ENCODE measurements at regions not wholly inside any gene's neighbourhood (a gene's known extent, or its start where the extent isn't known, plus 50 kb on each side); places are given as distances from the start of the nearest gene placed in this dataset.
"Not testable (repeated sequence)": the region's sequence is repeated elsewhere in the genome, so short reads cannot be mapped to it uniquely, and the experiment has no call there.

DNA sequence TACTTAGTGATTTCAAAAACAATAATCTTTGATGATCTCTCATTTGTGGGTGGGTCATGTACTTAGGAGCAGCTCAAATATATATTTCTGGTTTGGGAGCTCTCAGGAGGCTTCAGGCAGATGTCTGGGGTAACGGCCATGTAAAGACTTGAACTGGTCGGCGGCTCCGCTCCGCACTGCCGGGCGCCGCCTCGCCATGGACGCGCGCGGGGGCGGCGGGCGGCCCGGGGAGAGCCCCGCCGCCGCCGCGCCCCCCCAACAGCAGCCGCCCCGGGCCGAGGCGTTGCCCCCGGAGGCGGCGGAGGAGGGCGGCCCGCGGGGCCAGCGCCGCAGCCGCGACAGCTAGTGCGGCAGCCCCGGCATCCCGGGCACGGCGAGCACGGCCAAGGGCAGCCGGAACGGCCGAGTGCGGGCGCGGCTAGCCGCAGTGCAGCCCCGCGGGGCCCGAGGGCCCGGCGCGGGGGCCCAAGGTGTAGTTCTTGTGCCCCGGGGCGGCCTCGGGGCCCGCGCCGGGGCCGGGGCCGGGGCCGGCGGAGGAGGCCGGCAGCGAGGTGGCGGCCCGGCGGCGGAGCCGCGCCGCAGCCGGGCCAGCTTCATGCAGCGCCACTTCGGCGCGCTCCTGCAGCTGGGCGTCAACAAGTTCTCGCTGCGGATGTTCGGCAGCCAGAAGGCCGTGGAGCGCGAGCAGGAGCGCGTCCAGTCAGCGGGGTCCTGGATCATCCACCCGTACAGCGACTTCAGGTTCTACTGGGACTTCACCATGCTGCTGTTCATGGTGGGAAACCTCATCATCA lies 88.1 kb downstream of the GOLGA8T start:
- H3K36me3 ChIP-seq (ENCODE audit: insufficient read depth, low read length); H3K4me3 Mint-ChIP-seq (ENCODE audit: unreplicated experiment); H3K27me3 ChIP-seq (ENCODE audit: insufficient read depth, low read length); H3K36me3 Mint-ChIP-seq (ENCODE audit: low read depth, unreplicated experiment); H3K27me3 Mint-ChIP-seq (ENCODE audit: low read depth, unreplicated experiment); H3K9me3 Mint-ChIP-seq (ENCODE audit: unreplicated experiment); H3K4me2 ChIP-seq (ENCODE audit: low read length); H3K4me1 Mint-ChIP-seq (ENCODE audit: low read depth, unreplicated experiment); H3K9me3 ChIP-seq (ENCODE audit: insufficient read depth, low read depth, low read length); H3K27ac Mint-ChIP-seq (ENCODE audit: unreplicated experiment); H3K9ac ChIP-seq (ENCODE audit: low read length); H2AFZ ChIP-seq (ENCODE audit: low read depth, low read length); H3K4me1 ChIP-seq (ENCODE audit: insufficient read depth, low read length); H3K4me3 ChIP-seq (ENCODE audit: insufficient read depth, low read depth, low read length); H3K79me2 ChIP-seq (ENCODE audit: insufficient read depth, low read length); FAIRE-seq; H3K27ac ChIP-seq (ENCODE audit: low read depth, low read length); DNase-seq (ENCODE audit: low read depth); H4K20me1 ChIP-seq (ENCODE audit: insufficient read depth, low read length): not testable (repeated sequence)

DNA sequence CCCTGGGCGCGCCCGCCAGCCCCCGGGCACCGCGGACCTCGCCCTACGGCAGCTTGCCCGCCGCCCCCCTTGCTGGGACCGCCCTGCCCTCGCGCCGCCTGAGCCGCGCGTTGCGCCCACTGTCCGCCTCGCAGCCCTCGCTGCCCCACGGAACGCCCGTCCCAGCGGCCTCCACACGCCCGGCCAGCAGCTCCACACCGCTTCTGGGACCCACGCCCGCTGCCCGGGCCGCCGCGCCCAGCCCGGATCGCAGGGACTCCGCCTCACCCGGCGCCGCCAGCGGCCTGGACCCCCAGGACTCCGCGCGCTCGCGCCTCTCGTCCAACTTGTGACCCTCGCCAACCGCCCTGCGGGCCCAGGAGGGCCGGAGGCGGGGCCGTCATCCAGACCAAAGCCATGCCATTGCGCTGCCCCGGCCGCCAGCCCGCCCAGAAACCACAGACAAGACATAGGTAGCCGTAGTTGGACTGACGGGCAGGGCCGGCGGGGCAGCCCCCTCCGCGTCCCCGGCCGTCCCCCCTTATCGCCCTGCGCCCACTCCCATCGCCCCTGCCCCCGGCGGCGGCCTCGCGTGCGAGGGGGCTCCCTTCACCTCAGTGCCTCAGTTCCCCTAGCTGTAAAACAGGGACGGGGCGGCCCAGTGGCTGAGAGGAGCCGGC lies 90.5 kb downstream of the GOLGA8T start:
- H3K36me3 ChIP-seq (ENCODE audit: insufficient read depth, low read length); H3K27me3 Mint-ChIP-seq (ENCODE audit: low read depth, unreplicated experiment); H2AFZ ChIP-seq (ENCODE audit: low read depth, low read length); H3K4me3 ChIP-seq (ENCODE audit: insufficient read depth, low read depth, low read length); H3K4me3 Mint-ChIP-seq (ENCODE audit: unreplicated experiment); H3K36me3 Mint-ChIP-seq (ENCODE audit: low read depth, unreplicated experiment); H3K79me2 ChIP-seq (ENCODE audit: insufficient read depth, low read length); H3K4me2 ChIP-seq (ENCODE audit: low read length); H3K9me3 Mint-ChIP-seq (ENCODE audit: unreplicated experiment); H3K27me3 ChIP-seq (ENCODE audit: insufficient read depth, low read length); H4K20me1 ChIP-seq (ENCODE audit: insufficient read depth, low read length); DNase-seq (ENCODE audit: low read depth); H3K4me1 Mint-ChIP-seq (ENCODE audit: low read depth, unreplicated experiment); FAIRE-seq; H3K9ac ChIP-seq (ENCODE audit: low read length); H3K27ac Mint-ChIP-seq (ENCODE audit: unreplicated experiment); H3K9me3 ChIP-seq (ENCODE audit: insufficient read depth, low read depth, low read length); H3K4me1 ChIP-seq (ENCODE audit: insufficient read depth, low read length); H3K27ac ChIP-seq (ENCODE audit: low read depth, low read length): not testable (repeated sequence)

DNA sequence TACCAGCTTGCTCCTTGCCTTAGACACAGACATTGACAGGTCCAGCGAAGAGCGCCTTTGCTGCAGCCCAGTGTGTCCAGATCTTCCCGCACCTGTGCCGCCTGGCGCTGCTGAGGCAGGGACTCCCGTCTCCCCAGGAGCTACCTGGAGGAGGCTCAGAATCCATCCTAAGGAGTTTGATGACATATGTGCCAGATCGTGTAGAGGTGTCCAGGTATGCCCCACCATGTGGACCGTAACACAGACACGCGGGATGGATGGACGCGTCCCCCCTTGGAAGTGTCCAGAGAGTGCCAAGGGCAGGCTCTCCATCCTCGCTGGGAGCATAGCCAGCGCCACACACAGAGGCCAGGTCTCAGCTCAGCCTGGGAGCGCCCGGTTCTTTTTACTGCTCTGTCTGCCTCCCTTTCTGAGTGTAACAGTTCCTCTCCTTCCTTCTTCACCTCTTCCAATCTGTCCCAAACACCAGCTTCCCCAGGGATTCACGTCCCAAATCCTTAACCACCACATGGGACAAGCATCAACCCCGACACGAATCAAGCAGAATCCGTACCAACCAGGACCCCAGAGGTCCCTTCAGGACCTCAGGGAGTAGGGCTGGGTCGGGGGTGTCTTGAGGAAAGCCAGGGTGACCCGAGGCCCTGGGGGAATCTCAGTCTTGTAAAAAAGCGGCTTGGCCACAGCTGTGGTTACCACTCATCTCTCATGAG lies 126.7 kb downstream of the GOLGA8T start:
- H4K20me1 ChIP-seq (ENCODE audit: insufficient read depth, low read length); H2AFZ ChIP-seq (ENCODE audit: low read depth, low read length); H3K4me1 Mint-ChIP-seq (ENCODE audit: low read depth, unreplicated experiment); H3K4me2 ChIP-seq (ENCODE audit: low read length); H3K4me3 ChIP-seq (ENCODE audit: insufficient read depth, low read depth, low read length); H3K9ac ChIP-seq (ENCODE audit: low read length); H3K36me3 ChIP-seq (ENCODE audit: insufficient read depth, low read length); H3K27me3 ChIP-seq (ENCODE audit: insufficient read depth, low read length); H3K79me2 ChIP-seq (ENCODE audit: insufficient read depth, low read length); H3K4me1 ChIP-seq (ENCODE audit: insufficient read depth, low read length); H3K27ac Mint-ChIP-seq (ENCODE audit: unreplicated experiment); DNase-seq (ENCODE audit: low read depth); H3K9me3 ChIP-seq (ENCODE audit: insufficient read depth, low read depth, low read length); H3K27me3 Mint-ChIP-seq (ENCODE audit: low read depth, unreplicated experiment); H3K4me3 Mint-ChIP-seq (ENCODE audit: unreplicated experiment); H3K9me3 Mint-ChIP-seq (ENCODE audit: unreplicated experiment); H3K27ac ChIP-seq (ENCODE audit: low read depth, low read length); H3K36me3 Mint-ChIP-seq (ENCODE audit: low read depth, unreplicated experiment); FAIRE-seq: not testable (repeated sequence)

DNA sequence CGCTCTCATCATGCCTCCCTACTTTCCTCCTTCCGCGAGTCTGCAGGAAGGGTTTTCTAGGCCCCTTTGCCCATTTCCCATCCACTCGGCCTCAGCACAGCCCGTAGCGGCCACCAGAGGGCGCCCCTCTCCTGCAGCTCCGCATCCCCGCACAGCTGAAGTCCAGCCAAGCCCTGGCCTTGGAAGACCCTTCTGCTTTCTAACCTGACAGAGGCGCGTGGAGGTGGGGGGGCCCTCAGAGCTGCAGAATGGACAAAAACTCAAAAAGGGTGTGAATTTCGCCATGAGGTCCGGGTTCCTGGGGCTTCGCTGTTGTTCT lies 127.2 kb downstream of the GOLGA8T start:
- H3K4me2 ChIP-seq (ENCODE audit: low read length); H3K9me3 Mint-ChIP-seq (ENCODE audit: unreplicated experiment); H3K27me3 Mint-ChIP-seq (ENCODE audit: low read depth, unreplicated experiment); H3K9me3 ChIP-seq (ENCODE audit: insufficient read depth, low read depth, low read length); H3K36me3 Mint-ChIP-seq (ENCODE audit: low read depth, unreplicated experiment); H3K27ac ChIP-seq (ENCODE audit: low read depth, low read length); DNase-seq (ENCODE audit: low read depth); H3K4me3 Mint-ChIP-seq (ENCODE audit: unreplicated experiment); H3K4me1 ChIP-seq (ENCODE audit: insufficient read depth, low read length); H3K4me3 ChIP-seq (ENCODE audit: insufficient read depth, low read depth, low read length); FAIRE-seq; H2AFZ ChIP-seq (ENCODE audit: low read depth, low read length); H3K4me1 Mint-ChIP-seq (ENCODE audit: low read depth, unreplicated experiment); H3K36me3 ChIP-seq (ENCODE audit: insufficient read depth, low read length); H3K27me3 ChIP-seq (ENCODE audit: insufficient read depth, low read length); H3K79me2 ChIP-seq (ENCODE audit: insufficient read depth, low read length); H3K9ac ChIP-seq (ENCODE audit: low read length); H4K20me1 ChIP-seq (ENCODE audit: insufficient read depth, low read length); H3K27ac Mint-ChIP-seq (ENCODE audit: unreplicated experiment): not testable (repeated sequence)

DNA sequence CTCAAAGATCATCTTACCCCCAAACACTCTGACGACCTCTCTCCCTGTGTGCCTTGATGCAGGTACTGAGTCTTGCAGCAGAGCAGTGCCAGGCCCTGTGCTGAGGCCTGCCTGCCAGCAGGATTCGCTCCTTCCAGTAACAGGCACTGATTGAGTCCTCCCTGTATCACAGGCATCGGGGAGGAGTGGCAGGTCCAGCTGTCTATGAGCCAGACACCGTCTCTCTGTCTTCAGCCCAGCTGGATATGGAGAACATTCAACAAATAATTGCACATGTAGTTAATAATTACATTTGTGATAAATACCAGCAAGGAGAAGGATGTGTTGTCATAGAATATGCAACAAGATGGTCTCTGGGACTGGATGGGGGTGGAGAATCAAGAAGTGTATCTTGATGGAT lies 129.1 kb downstream of the GOLGA8T start:
- not testable (repeated sequence) for H3K36me3 ChIP-seq (ENCODE audit: insufficient read depth, low read length); H3K9me3 Mint-ChIP-seq (ENCODE audit: unreplicated experiment); H3K27ac ChIP-seq (ENCODE audit: low read depth, low read length); H3K9me3 ChIP-seq (ENCODE audit: insufficient read depth, low read depth, low read length); H3K36me3 Mint-ChIP-seq (ENCODE audit: low read depth, unreplicated experiment); FAIRE-seq; H3K4me1 ChIP-seq (ENCODE audit: insufficient read depth, low read length); H2AFZ ChIP-seq (ENCODE audit: low read depth, low read length); H3K27me3 Mint-ChIP-seq (ENCODE audit: low read depth, unreplicated experiment); H3K27me3 ChIP-seq (ENCODE audit: insufficient read depth, low read length); H3K79me2 ChIP-seq (ENCODE audit: insufficient read depth, low read length); H3K27ac Mint-ChIP-seq (ENCODE audit: unreplicated experiment); H3K9ac ChIP-seq (ENCODE audit: low read length); H4K20me1 ChIP-seq (ENCODE audit: insufficient read depth, low read length); H3K4me3 Mint-ChIP-seq (ENCODE audit: unreplicated experiment); H3K4me1 Mint-ChIP-seq (ENCODE audit: low read depth, unreplicated experiment); H3K4me3 ChIP-seq (ENCODE audit: insufficient read depth, low read depth, low read length); H3K4me2 ChIP-seq (ENCODE audit: low read length); DNase-seq (ENCODE audit: low read depth)
